Spleen (tissue), 11 donors: ENCODE measurements at regions not wholly inside any gene's neighbourhood (a gene's known extent, or its start where the extent isn't known, plus 50 kb on each side); places are given as distances from the start of the nearest gene placed in this dataset.

Source experiments
- DNase-seq: peaks from one replicate; pipeline ENCODE4 v3.0.0-alpha.2; 2020
- H3K27ac ChIP-seq, 8 donors: fragments of 200-600 bp; sonication (generic) in 7 of 8; 1 replicate in 4 of 8; 2 replicates in 4 of 8; pipeline versions ENCODE4 v1.5.0 to v1.8.0; 2016 to 2021; ENCODE audit warnings: inconsistent platforms in 4 of 8, mild to moderate bottlenecking in 4 of 8, moderate library complexity in 1 of 8
- H3K27me3 ChIP-seq, 7 donors: fragments of 200-600 bp; sonication (generic) in 6 of 7; replicated peaks in 1 of 7; 1 replicate in 4 of 7; 2 replicates in 3 of 7; pipeline versions ENCODE4 v1.5.0 to v1.8.0; 2016 to 2021; ENCODE audit warnings: inconsistent platforms in 3 of 7, mild to moderate bottlenecking in 1 of 7
- H3K36me3 ChIP-seq, 6 donors: fragments of 200-600 bp; sonication (generic) in 5 of 6; 1 replicate in 4 of 6; 2 replicates in 2 of 6; pipeline versions ENCODE4 v1.5.0 to v1.8.0; 2016 to 2021; ENCODE audit warnings: inconsistent platforms in 2 of 6
- H3K4me1 ChIP-seq, 6 donors: fragments of 200-600 bp; sonication (generic) in 5 of 6; 1 replicate in 3 of 6; 2 replicates in 3 of 6; pipeline versions ENCODE4 v1.5.0 to v1.8.0; 2016 to 2021; ENCODE audit warnings: inconsistent platforms in 3 of 6
- H3K4me3 ChIP-seq, 8 donors: fragments of 200-600 bp; sonication (generic) in 7 of 8; 1 replicate in 4 of 8; 2 replicates in 4 of 8; pipeline versions ENCODE4 v1.5.0 to v1.8.0; 2016 to 2021; ENCODE audit warnings: inconsistent platforms in 4 of 8, mild to moderate bottlenecking in 4 of 8, moderate library complexity in 2 of 8
- H3K9me3 ChIP-seq, 8 donors: fragments of 200-600 bp; sonication (generic) in 7 of 8; 1 replicate in 4 of 8; 2 replicates in 4 of 8; pipeline versions ENCODE4 v1.5.0 to v1.8.0; 2016 to 2021; ENCODE audit warnings: inconsistent platforms in 4 of 8
- CTCF ChIP-seq, 11 experiments: fragments of 200-600 bp in 7 of 11; fragments of 450-650 bp in 4 of 11; sonication (generic) in 4 of 11; IDR thresholded peaks in 8 of 11; conservative IDR thresholded peaks in 3 of 11; 1 replicate in 7 of 11; 2 replicates in 4 of 11; pipeline versions ENCODE4 v1.4.0 to v1.8.0; 2016 to 2021; ENCODE audit warnings: antibody characterized with exemption in 11 of 11, inconsistent platforms in 4 of 11, mild to moderate bottlenecking in 1 of 11
- POLR2A ChIP-seq, 3 donors: fragments of 450-650 bp; IDR thresholded peaks; one replicate each; pipeline ENCODE4 v1.5.1; 2017; ENCODE audit warnings: antibody characterized with exemption in 3 of 3, mild to moderate bottlenecking in 1 of 3
- POLR2AphosphoS5 ChIP-seq, 3 donors: sonication (generic); formaldehyde crosslinking; IDR thresholded peaks; one replicate each; pipeline ENCODE4 v1.5.1; 2017; ENCODE audit warnings: antibody characterized with exemption in 3 of 3
- WGBS, 5 donors: extraction: QIAGEN DNeasy Blood & Tissue Kit in 3 of 5; methylation state at CpG; one replicate each; pipeline versions ENCODE4 v1.1.5 to v1.1.7; 2013 to 2018; 5-methylcytosine and 5-hydroxymethylcytosine counted together
- intact Hi-C: fragments of 100-400 bp; cut with DNase I; formaldehyde crosslinking; loops from one replicate; pipeline ENCODE4 v1.15.0; 2023; ENCODE audit warnings: low total_unique reads
- donor health status: healthy with polysubstance abuse.
- donor health status: DM: no; HTN: no; CAD: no; lungs with moderate emphysema.
- donor health status: DM: no; HTN: no; CAD: no.
- donor health status: Bipolar disorder and iron deficiency.
- donor health status: healthy.
- donor health status: DM: no; HTN: no; CAD: no.
- donor health status: DM: yes; HTN: yes; CAD: no.

- 24 to 32% (median 31%) methylated on average over 8 of the region's 8 CpGs for WGBS, 5 donors
- Histone ChIP-seq H3K4me3 (peak overlapping the region in 2 of 8 donors; percentile 22 to 43), H3K27me3 (no peaks in the 10 kb centered on the region), H3K36me3 (no peaks in the 10 kb centered on the region), H3K4me1 (no peaks in the 10 kb centered on the region), H3K9me3 (peaks cover 0 to 15% (median 1%) of the 10 kb centered on the region in 8 donors), H3K27ac (no peak overlapping the region)
- TF ChIP-seq POLR2AphosphoS5 (IDR thresholded peaks at IDR 0.05) (no peak), CTCF (IDR thresholded peaks at IDR 0.05 in 8 of 11, conservative IDR thresholded peaks at IDR 0.05 in 3 of 11) (peak in 7 of 11 experiments; percentile 18 to 41 (median 33)), POLR2A (IDR thresholded peaks at IDR 0.05) (no peak)
- DNase-seq: no peak
- intact Hi-C loops: no loop called here
Observed at GRCh38 chr4:130563185-130563888, 1467.4 kb downstream of the C4orf33 start.

- peak overlapping the region in 2 of 8 donors; percentile 22 to 43 for H3K4me3 ChIP-seq
Observed at GRCh38 chr4:130563889-130564418, 1468.0 kb downstream of the C4orf33 start.

GRCh38 chr4:130568746-130569145, 1472.8 kb downstream of the C4orf33 start:
- Histone ChIP-seq H3K36me3 (no peaks in the 10 kb centered on the region), H3K27ac (no peak overlapping the region), H3K9me3 (peaks cover 0 to 24% (median 10%) of the 10 kb centered on the region in 8 donors), H3K27me3 (no peaks in the 10 kb centered on the region), H3K4me3 (no peak overlapping the region), H3K4me1 (no peaks in the 10 kb centered on the region)
- DNase-seq: no peak
- WGBS, 5 donors: 55 to 76% (median 68%) methylated on average over 1 of the region's 1 CpG
- intact Hi-C loops: no loop called here
- TF ChIP-seq POLR2AphosphoS5 (IDR thresholded peaks at IDR 0.05): no peak

More at GRCh38 chr4:130563889-130564418, 1468.0 kb downstream of the C4orf33 start:
- Histone ChIP-seq H3K9me3 (peaks cover 0 to 19% (median 6%) of the 10 kb centered on the region in 8 donors), H3K4me1 (no peaks in the 10 kb centered on the region), H3K36me3 (no peaks in the 10 kb centered on the region), H3K27ac (no peak overlapping the region), H3K27me3 (no peaks in the 10 kb centered on the region)
- WGBS, 5 donors: 35 to 67% (median 50%) methylated on average over 1 of the region's 1 CpG
- DNase-seq: no peak
- TF ChIP-seq CTCF (IDR thresholded peaks at IDR 0.05 in 8 of 11, conservative IDR thresholded peaks at IDR 0.05 in 3 of 11) (no peak), POLR2AphosphoS5 (IDR thresholded peaks at IDR 0.05) (no peak), POLR2A (IDR thresholded peaks at IDR 0.05) (no peak)
- intact Hi-C loops: no loop called here

GRCh38 chr4:130573742-130574141, 1477.8 kb downstream of the C4orf33 start:
- H3K36me3 ChIP-seq: no peaks in the 10 kb centered on the region
- 18 to 36% (median 24%) methylated on average over 1 of the region's 1 CpG for WGBS, 5 donors
- peaks cover 0 to 8% (median 4%) of the 10 kb centered on the region in 8 donors for H3K9me3 ChIP-seq
- TF ChIP-seq POLR2A (IDR thresholded peaks at IDR 0.05): no peak
- no peak for TF ChIP-seq POLR2AphosphoS5 (IDR thresholded peaks at IDR 0.05)
- no peak for TF ChIP-seq CTCF (IDR thresholded peaks at IDR 0.05 in 8 of 11, conservative IDR thresholded peaks at IDR 0.05 in 3 of 11)
- H3K4me1 ChIP-seq: no peaks in the 10 kb centered on the region
- H3K27me3 ChIP-seq: no peaks in the 10 kb centered on the region
- H3K27ac ChIP-seq: no peak overlapping the region
- DNase-seq: no peak
- intact Hi-C loops: no loop called here
- no peak overlapping the region for H3K4me3 ChIP-seq
